NCI-H2196 (cell line): ENCODE measurements at regions not wholly inside any gene's neighbourhood (a gene's known extent, or its start where the extent isn't known, plus 50 kb on each side); places are given as distances from the start of the nearest gene placed in this dataset.
"Not testable (repeated sequence)": the region's sequence is repeated elsewhere in the genome, so short reads cannot be mapped to it uniquely, and the experiment has no call there.

Experiments
- DNase-seq: peaks from one replicate; lab custom pipeline; 2025; ENCODE audit not compliant: unreplicated experiment; lab: John Stamatoyannopoulos, UW

DNA sequence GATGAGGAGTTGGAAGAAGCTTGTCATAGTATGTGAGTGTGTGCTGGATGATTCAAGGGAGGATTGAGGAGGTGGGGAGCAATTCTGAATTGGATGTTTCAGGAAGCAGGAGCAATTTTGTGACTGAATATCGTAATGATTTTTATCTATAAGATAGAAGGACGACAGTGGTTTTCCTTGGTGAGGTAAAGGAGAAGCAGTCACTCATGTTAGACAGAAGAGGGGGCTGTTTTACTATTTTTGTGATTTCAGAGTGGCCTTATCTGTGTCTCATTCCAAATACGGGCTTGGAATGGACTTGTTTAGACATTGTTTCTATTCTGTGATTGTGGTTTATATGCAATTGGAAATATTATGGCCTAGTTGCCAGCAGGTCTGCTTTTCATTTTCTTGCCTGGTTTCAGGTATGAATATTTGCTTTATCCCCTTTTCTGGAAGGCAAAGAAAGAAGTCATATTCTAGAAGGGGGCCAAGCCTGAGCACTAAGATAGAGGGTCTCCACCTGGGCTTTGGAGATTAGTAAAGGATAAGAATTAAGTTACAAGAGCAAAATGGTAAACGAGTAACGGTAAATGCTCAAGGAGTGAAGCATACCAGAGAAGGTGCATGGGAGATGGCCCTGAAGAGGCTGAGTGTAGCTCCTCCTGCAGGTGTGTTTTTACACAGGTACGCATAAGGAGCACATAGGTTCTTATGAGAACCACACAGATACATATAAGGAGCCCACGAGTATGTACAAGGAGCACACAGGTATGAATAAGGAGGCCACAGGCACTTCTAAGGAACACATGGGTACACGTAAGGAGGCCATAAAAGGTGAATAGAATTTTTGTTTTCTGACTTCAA, 124.6 kb upstream of the KCNAB1 start:
- DNase-seq, result peak; percentile 38

DNA sequence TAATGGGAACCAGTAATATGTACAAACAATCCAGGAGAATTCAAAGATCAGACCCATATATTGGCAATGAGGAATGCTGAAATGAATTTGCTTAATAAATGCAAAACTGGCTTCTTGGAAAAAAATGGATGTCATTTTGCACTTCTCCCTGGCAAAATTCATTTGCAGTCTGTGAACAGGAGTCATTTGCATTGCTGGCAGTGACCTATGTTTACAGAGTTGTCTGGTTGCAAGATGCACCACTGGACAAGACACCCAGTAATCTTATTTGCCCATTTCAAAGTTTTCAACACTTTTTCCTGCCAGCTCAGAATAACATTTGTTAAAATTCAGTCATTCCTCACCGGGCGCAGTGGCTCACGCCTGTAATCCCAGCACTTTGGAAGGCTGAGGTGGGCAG, 123.5 kb upstream of the KCNAB1 start:
- no peak for DNase-seq

DNA sequence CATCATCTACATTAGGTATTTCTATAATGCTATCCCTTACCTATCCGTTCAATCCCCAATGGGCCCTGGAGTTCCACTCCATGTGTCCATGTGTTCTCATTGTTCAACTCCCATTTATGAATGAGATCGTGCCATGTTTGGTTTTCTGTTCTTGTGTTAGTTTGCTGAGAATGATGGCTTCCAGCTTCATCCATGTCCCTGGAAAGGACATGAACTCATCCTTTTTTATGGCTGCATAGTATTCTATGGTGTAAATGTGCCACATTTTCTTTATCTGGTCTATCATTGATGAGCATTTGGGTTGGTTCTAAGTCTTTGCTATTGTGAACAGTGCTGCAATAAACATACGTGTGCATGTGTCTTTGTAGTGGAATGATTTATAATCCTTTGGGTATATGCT, 122.2 kb upstream of the KCNAB1 start:
- DNase-seq, result not testable (repeated sequence)

DNA sequence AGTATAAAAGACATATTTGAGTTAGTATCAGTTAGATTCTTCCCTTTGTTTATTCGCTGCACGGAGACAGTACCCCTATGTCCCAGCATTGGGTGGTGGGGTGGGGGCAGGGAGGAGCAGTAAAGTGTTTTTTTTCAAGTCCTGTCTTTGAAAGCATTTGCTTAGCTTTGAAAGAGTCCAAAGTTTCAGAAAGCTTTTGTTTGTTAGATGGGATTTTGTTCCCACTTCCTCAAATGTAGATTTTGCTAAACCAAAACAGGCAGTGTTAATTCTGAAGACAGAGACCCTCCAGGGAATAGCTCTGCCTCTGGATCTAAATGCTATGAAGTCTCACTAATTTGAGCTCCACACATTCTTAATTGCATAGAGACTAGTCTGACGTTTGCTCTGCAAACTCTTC, 114.6 kb upstream of the KCNAB1 start:
- DNase-seq, result no peak

DNA sequence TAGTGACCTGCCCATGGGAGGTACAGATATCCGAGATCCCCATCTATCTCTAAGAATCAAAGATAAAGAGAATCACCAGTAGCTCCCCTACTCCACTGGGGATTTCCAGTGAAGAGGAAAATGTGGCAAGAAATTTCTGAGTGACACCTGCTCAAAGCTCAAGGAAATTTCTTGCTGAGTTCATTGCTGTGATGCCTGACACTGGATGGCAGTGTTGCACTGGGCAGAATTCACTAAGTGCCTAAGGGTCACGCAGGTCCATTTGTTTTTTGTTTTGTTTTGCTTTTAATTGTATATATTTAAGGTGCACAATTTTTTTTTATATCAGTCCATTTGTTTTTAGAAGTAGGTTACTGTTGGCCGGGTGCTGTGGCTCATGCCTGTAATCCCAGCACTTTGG, 109.5 kb upstream of the KCNAB1 start:
- peak; percentile 19 for DNase-seq

DNA sequence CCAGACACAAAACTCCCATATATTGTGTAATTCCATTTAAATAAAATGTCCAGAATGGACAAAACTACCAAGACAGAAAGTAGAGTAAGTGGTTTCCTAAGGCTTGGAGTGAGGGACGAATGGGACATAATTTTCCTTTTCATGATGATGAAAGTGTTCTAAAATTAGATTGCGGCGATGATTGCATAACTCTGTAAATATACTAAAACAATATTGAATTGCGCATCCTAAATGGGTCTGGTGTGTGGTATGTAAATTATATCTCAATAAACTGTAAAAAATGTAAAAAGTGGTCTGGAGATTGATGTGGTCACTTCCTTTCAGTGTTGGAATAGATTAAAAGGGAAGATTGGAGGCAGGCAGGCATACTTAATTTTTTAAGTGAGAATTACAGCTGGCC, 105.9 kb upstream of the KCNAB1 start:
- no peak for DNase-seq

DNA sequence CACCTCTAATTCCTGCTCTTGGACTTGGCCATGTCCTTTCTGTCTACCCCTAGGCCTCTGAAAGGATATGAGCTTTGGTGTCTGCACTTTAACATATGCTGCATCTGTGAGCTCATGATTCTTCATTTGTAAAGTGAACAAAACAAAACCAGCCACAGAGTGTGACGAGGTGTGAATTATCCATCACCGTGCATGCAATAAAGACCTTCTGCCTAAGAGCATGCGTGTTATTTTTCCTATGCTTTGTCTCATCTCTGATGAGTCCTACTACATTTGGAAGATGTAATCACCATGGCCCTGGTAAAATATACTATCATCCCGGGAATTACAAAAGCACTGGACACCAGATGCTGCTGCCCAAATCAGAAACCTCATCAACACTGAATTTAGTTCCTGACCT, 103.5 kb upstream of the KCNAB1 start:
- DNase-seq, result no peak

DNA sequence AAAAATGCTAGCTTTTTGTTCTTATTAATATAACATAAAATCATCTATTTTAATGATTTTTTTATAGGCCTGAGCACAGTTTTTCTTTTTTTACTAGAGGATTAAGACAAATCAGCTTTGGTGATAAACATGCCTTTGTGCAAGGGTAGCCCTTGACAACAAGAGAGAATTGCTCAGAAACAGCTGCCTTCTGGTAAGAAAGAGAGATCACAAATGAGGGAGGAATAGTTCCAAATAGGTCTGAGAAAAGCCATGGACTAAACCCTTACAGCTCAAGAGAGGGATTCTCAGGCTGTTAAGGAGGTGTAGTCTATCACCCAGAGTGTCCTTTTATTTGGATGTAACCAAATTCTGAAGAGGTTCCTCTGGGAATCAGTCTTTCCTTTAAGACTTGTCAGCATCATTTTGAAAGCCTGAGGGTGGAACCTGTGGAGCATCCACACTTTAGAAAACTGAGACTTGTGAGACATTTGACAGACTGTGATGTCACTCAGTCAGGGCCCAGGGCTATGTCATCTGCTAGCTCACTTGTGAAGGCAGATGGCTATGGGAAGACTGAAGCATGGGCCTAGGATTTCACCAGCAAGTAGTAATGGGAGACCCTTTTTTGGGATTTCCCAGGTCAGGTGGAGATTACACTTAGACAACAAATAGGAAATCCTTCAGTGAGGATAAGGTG, 102.9 kb upstream of the KCNAB1 start:
- DNase-seq, result no peak

DNA sequence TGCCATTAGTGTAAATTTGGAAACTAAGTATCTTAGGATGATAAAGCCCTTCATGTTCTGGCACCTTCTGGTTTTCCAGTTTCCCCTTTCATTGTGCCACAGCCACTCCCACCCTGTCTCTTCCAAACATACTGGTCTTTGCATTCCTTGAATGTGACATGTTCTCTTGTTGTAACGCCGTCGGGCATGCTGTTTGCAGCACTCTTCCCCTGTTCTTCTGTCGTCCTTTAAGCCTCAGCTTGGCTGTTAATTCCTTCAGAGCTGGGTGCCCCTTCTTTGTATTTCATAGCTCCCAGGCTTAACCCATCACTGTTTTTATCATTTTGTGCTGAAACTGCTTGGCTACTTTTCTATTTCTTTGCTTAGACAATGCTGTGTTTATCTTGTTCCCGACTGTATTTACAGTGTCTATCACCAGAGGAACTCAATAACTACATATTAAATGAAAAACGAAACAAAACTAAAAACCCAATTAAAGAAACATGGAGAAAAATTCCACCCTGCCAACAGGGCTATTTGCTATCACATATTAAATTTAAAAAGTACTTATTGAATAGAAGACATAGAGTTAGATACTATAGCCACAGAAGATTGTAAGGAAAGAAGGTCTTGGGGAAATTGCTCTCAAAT, 95.4 kb upstream of the KCNAB1 start:
- no peak for DNase-seq

DNA sequence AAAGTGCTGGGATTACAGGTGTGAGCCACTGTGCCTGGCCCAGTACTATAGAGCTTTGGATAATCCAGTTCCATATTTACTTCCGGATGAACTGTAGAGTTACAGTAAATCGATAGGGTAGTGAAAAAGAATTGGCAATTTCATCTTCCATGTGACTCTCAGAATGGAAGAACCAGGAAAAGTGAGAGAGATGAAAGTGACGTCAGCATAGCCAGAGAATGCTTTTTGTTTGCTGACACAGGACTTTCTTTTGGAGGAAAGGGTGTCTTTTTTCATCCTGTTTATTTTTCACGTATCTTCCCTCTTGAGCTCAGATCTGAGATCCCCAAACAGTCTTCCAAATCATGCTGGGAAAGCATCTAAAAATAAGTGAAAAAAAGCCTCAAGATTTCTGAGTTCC, 91.2 kb upstream of the KCNAB1 start:
- DNase-seq, result no peak

DNA sequence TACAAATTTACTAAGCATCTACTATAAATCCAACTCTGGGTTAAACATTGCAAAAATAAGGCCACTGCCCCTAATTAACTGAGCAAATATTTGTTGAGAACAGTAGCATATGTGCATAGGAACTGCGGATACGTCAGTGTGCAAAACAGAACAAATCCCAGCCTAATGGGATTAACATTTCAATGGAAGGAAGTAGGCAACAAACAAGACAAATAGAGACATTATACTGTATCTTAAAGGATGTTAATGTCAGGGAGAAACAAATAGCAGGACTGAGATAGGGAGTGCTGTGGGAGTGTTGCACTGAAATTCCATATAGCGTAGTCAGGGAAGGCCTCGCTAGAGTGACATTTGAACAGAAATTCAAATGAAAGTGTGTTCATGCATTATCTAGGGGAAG, 89.7 kb upstream of the KCNAB1 start:
- DNase-seq, result no peak

DNA sequence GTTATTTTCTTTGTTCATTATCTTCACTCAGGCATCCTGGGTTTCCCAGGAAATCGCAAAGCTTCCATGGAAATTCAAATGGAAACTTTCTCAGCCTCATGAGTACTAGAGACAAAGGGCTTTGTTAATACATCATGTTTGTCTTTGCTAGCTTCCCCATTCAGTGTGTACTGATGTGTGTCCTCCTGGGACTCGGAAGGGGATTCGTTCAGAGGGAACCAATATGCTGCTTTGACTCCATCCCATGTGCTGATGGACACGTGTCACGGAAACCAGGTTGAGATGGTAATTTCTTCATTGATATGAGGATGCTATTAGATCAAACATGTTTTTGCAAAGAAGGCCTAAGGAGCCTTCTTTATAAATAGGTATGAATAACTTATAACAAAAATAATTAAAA, 87.0 kb upstream of the KCNAB1 start:
- no peak for DNase-seq

DNA sequence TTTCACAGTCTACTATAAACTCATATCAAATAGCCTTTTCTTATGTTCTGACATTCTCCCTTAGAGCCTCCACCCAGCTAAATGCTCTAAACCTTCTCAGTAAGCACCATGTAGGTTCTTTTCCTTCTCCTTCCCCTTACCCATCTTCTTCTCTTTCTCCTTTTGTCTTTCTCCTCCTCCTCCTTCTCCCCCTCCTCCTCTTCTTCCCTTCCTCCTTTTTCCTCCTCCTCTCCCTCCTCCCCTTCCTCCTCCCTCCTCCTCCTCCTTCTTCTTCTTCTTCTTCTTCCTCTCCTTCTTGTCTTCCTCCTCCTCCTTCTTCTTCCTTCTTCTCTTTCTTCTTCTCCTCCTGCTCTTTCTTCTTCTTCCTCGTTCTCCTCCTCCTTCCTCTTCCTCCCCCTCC, 85.2 kb upstream of the KCNAB1 start:
- no peak for DNase-seq

DNA sequence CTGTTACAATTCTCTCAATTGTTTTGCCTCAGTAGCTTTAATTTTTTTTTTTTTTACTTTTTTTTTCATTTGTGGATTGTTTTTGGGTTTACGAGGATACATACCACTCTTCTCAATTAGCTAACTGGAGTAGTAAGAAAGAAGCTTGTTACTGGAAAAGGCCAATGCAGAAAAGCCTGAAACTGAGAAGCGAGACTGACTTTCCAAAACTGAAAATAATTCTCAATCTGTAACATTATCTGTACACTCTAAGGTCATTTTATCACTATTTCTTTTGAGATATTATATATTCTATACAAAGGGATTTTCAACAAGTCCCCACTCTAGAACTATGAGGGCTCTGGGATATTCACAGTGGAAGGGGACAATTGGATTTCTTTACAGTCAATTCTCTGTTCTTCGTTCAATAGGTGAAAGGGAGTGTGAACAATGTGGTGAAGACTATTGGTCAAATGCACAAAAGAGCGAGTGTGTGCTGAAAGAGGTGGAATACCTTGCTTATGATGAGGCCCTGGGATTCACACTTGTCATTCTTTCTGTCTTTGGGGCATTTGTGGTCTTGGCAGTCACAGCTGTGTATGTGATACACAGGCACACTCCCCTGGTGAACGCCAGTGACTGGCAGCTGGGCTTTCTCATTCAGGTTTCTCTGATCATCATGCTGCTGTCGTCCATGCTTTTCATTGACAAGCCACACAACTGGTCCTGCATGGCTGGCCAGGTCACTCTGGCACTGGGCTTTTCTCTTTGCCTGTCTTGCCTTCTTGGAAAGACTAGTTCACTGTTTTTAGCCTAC, 83.9 kb upstream of the KCNAB1 start:
- DNase-seq, result no peak

DNA sequence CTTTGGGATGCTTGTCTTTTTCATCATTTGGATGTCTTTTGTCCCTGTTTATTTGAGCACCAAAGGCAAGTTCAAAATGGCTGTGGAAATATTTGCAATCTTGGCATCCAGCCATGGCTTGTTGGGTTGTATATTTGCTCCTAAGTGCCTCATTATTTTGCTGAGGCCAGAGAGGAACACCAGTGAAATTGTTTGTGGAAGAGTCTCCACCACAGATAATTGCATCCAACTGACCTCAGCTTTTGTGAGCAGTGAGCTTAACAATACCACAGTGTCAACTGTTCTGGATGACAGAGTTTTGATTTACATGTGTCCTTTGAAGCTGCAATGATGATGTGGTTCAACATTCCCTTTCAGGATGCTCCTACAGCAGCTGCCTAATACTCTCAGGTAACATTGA, 83.0 kb upstream of the KCNAB1 start:
- DNase-seq, result no peak

DNA sequence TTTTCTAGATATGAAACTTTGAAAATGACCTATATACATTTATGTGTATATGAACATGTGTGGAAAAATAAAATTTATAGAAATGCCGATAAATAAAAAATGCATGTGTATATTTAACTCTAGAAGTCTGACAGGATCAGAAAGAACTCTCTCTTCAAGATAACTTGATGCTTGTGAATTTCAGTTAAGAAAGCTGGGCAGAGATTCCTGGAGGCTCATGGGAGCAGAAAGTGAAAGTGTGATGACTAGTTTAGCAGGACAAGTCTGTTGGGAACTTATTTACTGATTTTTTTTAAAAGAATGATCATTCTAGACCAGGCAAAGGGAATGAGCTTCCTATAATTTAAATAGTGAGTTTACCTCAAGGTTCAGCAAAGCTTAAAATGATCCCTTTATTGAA, 81.5 kb upstream of the KCNAB1 start:
- no peak for DNase-seq

DNA sequence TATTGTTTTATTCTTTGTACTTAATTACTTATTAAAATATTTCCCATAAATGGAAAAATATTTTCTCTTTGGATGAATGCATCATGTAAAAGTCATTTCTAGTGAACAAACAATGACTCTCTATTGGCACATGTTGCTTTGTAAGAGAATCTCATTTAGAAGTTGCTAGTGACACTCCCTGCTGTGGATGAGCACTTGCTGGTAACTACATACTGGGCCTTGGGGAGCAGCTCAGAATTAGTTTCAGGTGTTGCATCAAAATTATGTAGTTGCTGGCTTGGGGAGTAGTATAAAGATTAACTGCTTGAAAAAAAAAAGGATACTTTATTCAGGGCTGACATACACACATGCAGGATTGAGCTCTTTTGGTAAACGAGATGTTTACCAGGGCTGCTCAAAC, 80.3 kb upstream of the KCNAB1 start:
- DNase-seq, result no peak

DNA sequence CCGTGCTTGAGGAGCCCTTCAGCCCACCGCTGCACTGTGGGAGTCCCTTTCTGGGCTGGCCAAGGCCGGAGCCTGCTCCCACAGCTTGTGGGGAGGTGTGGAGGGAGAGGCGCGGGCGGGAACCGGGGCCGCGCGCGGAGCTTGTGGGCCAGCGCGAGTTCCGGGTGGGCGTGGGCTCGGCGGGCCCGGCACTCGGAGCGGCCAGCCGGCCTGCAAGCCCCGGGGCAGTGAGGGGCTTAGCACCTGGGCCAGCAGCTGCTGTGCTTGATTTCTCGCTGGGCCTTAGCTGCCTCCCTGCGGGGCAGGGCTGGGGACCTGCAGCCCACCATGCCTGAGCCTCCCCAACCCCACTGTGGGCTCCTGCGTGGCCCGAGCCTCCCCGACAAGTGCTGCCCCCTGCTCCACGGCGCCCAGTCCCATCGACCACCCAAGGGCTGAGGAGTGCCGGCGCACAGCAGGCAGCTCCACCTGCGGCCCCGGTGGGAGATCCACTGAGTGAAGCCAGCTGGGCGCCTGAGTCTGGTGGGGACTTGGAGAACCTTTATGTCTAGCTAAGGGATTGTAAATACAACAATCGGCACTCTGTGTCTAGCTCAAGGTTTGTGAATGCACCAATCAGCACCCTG, 79.0 kb upstream of the KCNAB1 start:
- DNase-seq, result not testable (repeated sequence)

DNA sequence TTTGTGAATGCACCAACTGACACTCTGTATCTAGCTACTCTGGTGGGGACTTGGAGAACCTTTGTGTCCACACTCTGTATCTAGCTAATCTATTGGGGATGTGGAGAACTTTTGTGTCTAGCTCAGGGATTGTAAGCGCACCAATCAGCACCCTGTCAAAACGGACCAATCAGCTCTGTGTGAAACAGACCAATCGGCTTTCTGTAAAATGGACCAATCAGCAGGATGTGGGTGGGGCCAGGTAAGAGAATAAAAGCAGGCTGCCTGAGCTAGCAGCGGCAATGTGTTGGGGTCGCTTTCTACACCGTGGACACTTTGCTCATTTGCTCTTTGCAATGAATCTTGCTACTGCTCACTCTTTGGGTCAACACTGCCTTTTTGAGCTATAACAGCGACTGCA, 78.5 kb upstream of the KCNAB1 start:
- DNase-seq, result not testable (repeated sequence)

DNA sequence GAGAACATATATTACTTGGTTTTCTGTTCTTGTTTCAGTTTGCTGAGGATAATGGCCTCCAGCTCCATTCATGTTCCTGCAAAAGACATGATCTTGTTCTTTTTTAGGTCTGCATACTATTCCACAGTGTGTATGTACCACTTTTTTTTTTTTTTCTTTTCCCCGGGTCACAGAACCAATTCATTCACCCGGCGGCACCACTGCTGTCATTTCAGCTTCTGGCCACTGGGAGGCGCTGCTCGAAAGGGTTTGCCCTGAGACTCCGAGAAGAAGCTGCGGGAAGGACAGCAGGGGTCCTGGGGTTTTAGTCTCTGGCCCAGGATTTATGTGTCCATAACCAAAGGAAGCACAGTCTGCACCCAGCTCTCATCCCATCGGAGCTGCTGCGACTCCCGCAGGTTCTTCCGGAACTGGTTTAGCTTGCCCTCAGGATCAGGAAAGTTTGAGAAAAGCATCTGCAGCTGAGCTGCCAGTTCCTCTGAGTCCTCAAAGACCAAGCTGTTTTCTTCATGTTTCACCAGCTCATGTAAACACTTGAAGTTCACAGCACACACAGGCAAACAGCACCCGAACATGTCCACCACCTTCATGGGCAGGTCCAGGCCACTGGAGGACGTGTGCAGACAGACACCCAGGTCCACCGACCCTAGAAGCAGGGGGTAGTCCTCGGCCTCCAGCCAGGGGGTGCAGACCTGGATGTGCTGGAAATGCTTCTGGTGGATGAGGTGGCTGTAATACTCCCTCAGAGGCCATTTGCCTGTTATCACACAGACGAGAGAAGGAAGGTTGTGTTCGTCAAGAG, 76.3 kb upstream of the KCNAB1 start:
- DNase-seq, result peak; percentile 10
